WTC11 (cell line): ENCODE measurements at regions not wholly inside any gene's neighbourhood (a gene's known extent, or its start where the extent isn't known, plus 50 kb on each side); places are given as distances from the start of the nearest gene placed in this dataset.

Source experiments
- CBFB ChIP-seq: sonication (generic); formaldehyde crosslinking; IDR thresholded peaks from 2 replicates; pipeline ENCODE4 v1.8.1; 2022; ENCODE audit warnings: mild to moderate bottlenecking, low read depth, missing genetic modification reagents
- CTCF ChIP-seq: fragments of 200-600 bp; IDR thresholded peaks from 2 replicates; pipeline ENCODE4 v1.8.0; 2022; ENCODE audit warnings: antibody characterized with exemption
- E2F1 ChIP-seq: sonication (generic); formaldehyde crosslinking; IDR thresholded peaks from 2 replicates; pipeline ENCODE4 v1.8.0; 2022; ENCODE audit warnings: mild to moderate bottlenecking, missing genetic modification reagents
- ESRRA ChIP-seq: sonication (generic); formaldehyde crosslinking; IDR thresholded peaks from 2 replicates; pipeline ENCODE4 v1.8.1; 2022; ENCODE audit warnings: mild to moderate bottlenecking, missing genetic modification reagents, borderline replicate concordance
- FOXJ3 ChIP-seq: sonication (generic); formaldehyde crosslinking; IDR thresholded peaks from 2 replicates; pipeline ENCODE4 v1.9.0; 2021; ENCODE audit warnings: missing genetic modification reagents, mild to moderate bottlenecking, borderline replicate concordance
- NR1H2 ChIP-seq: sonication (generic); formaldehyde crosslinking; IDR thresholded peaks from 2 replicates; pipeline ENCODE4 v1.9.0; 2021; ENCODE audit warnings: mild to moderate bottlenecking, moderate library complexity, missing genetic modification reagents
- USF2 ChIP-seq: sonication (generic); formaldehyde crosslinking; IDR thresholded peaks from 2 replicates; pipeline ENCODE4 v1.8.1; 2023; ENCODE audit warnings: mild to moderate bottlenecking, missing genetic modification reagents, moderate library complexity

GRCh38 chr2:239533569-239534316 is 132.9 kb upstream of the HDAC4 start:
- TF ChIP-seq ESRRA (CRISPR knock-in tag) (no peak), CBFB (CRISPR knock-in tag) (no peak), E2F1 (no peak), CTCF (no peak), FOXJ3 (CRISPR knock-in tag) (no peak), NR1H2 (CRISPR knock-in tag) (no peak), USF2 (CRISPR knock-in tag) (no peak)
